IPS-11a (cell line): ENCODE measurements at regions not wholly inside any gene's neighbourhood (a gene's known extent, or its start where the extent isn't known, plus 50 kb on each side); places are given as distances from the start of the nearest gene placed in this dataset.

Experiments
- H3K4me3 ChIP-seq: one replicate; pipeline ENCODE4 v1.5.1; 2013; ENCODE audit warnings: low read depth, low read length, control low read depth

- H3K4me3 ChIP-seq = no peak overlapping the region
Measured at GRCh38 chr3:117117188-117117936, 407.8 kb downstream of the TUSC7 start.

GRCh38 chr3:117118604-117119003 lies 409.0 kb downstream of the TUSC7 start:
- H3K4me3 ChIP-seq = no peak overlapping the region

GRCh38 chr3:117120014-117120413 lies 410.4 kb downstream of the TUSC7 start:
- no peak overlapping the region for H3K4me3 ChIP-seq

GRCh38 chr3:117122609-117123008 lies 413.0 kb downstream of the TUSC7 start:
- H3K4me3 ChIP-seq = no peak overlapping the region

GRCh38 chr3:117126460-117126859 lies 416.9 kb downstream of the TUSC7 start:
- no peak overlapping the region for H3K4me3 ChIP-seq

GRCh38 chr3:117126946-117127546 lies 417.5 kb downstream of the TUSC7 start:
- no peak overlapping the region for H3K4me3 ChIP-seq

- no peak overlapping the region for H3K4me3 ChIP-seq
Measured at GRCh38 chr3:117128133-117128532, 418.6 kb downstream of the TUSC7 start.

GRCh38 chr3:117128872-117129271 lies 419.3 kb downstream of the TUSC7 start:
- no peak overlapping the region for H3K4me3 ChIP-seq

- H3K4me3 ChIP-seq = no peak overlapping the region
Measured at GRCh38 chr3:117129516-117129915, 419.9 kb downstream of the TUSC7 start.

GRCh38 chr3:117130222-117130621 lies 420.6 kb downstream of the TUSC7 start:
- H3K4me3 ChIP-seq = no peak overlapping the region

GRCh38 chr3:117131259-117131658 lies 421.7 kb downstream of the TUSC7 start:
- no peak overlapping the region for H3K4me3 ChIP-seq

- no peak overlapping the region for H3K4me3 ChIP-seq
Measured at GRCh38 chr3:117133066-117133465, 423.5 kb downstream of the TUSC7 start.

- no peak overlapping the region for H3K4me3 ChIP-seq
Measured at GRCh38 chr3:117135207-117135606, 425.6 kb downstream of the TUSC7 start.

GRCh38 chr3:117136003-117136402 lies 426.4 kb downstream of the TUSC7 start:
- H3K4me3 ChIP-seq = no peak overlapping the region

GRCh38 chr3:117137065-117137464 lies 427.5 kb downstream of the TUSC7 start:
- H3K4me3 ChIP-seq = no peak overlapping the region

GRCh38 chr3:117139681-117140080 lies 430.1 kb downstream of the TUSC7 start:
- no peak overlapping the region for H3K4me3 ChIP-seq

- no peak overlapping the region for H3K4me3 ChIP-seq
Measured at GRCh38 chr3:117141812-117142211, 432.2 kb downstream of the TUSC7 start.

GRCh38 chr3:117144853-117145252 lies 435.3 kb downstream of the TUSC7 start:
- H3K4me3 ChIP-seq = no peak overlapping the region

- no peak overlapping the region for H3K4me3 ChIP-seq
Measured at GRCh38 chr3:117145677-117146076, 436.1 kb downstream of the TUSC7 start.

GRCh38 chr3:117146571-117146970 lies 437.0 kb downstream of the TUSC7 start:
- no peak overlapping the region for H3K4me3 ChIP-seq

- no peak overlapping the region for H3K4me3 ChIP-seq
Measured at GRCh38 chr3:117149584-117149983, 440.0 kb downstream of the TUSC7 start.

- H3K4me3 ChIP-seq = no peak overlapping the region
Measured at GRCh38 chr3:117150628-117151027, 441.0 kb downstream of the TUSC7 start.

- H3K4me3 ChIP-seq = no peak overlapping the region
Measured at GRCh38 chr3:117160176-117160575, 450.6 kb downstream of the TUSC7 start.
